Activated T-cell treated with anti-CD3 and anti-CD28 coated beads for 4 hours (primary cell): ENCODE measurements at regions not wholly inside any gene's neighbourhood (a gene's known extent, or its start where the extent isn't known, plus 50 kb on each side); places are given as distances from the start of the nearest gene placed in this dataset.

Experiments
- DNase-seq: peaks from one replicate; pipeline ENCODE4 v3.0.0-alpha.2; 2020

- no peak for DNase-seq
Measured at GRCh38 chr3:182609575-182610156, 183.6 kb upstream of the ATP11B start.

GRCh38 chr3:182612332-182612731 is 181.0 kb upstream of the ATP11B start:
- DNase-seq: no peak

DNA sequence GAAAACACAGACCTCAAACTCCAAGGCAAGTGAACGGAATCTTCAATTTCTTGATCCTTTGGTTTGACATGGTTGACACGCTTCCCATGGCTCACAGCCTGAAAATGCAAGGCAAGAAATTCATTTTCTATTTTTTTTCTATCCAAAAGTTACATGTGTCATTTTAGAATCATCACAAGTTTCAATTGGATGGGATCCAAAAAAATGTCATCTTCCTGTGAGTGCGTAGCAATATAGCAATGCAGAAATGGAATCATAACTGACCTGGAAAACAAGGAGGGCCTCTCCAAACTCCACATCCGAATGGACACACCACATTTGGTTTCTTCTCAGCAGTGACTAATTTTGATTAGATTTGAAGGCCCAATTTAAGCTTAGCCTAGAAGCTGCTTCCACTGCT is 175.8 kb upstream of the ATP11B start:
- no peak for DNase-seq

GRCh38 chr3:182618085-182618732 is 175.1 kb upstream of the ATP11B start:
- DNase-seq: no peak

DNA sequence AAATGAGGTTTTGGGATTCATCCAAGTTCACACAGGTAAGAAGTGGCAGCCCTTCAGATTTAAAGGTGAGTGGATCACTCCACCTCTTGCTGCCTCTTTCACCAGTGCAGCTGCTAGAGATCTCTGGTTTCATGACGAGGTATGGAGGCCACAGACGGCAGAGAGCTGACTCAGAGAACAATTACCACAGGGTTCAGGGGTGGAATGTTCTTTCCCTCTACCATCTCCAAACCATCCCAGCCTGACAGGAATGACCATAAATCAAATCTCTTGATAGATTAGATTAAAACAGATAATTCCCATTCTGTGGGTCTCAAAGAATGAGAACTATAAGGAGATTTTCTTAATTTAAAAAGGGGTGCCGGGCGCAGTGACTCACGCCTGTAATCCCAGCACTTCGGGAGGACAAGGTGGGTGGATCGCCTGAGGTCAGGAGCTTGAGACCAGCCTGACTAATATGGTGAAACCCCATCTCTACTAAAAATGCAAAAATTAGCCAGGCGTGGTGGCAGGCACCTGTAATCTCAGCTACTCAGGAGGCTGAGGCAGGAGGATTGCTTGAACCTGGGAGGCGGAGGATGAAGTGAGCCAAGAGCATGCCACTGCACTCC is 174.2 kb upstream of the ATP11B start:
- DNase-seq: no peak

- no peak for DNase-seq
Measured at GRCh38 chr3:182620723-182621434, 172.4 kb upstream of the ATP11B start.

- no peak for DNase-seq
Measured at GRCh38 chr3:182621435-182622240, 171.7 kb upstream of the ATP11B start.

DNA sequence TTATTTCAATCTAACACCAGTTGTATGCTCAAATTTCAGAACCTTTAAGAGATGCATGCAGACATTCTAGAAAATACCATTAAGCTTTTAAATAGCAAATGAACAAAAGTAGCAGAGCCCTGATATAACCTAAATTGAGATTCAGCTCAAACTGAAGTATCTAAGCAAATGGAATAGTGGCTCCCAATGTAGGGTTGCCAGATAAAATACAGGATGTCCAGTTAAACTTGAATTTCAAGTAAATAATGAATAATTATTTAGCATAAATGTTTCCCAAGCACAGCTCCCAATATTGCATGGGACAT is 171.1 kb upstream of the ATP11B start:
- DNase-seq: no peak

GRCh38 chr3:182626484-182627467 is 166.5 kb upstream of the ATP11B start:
- no peak for DNase-seq

- DNase-seq: no peak
Measured at GRCh38 chr3:182628531-182628930, 164.8 kb upstream of the ATP11B start.

DNA sequence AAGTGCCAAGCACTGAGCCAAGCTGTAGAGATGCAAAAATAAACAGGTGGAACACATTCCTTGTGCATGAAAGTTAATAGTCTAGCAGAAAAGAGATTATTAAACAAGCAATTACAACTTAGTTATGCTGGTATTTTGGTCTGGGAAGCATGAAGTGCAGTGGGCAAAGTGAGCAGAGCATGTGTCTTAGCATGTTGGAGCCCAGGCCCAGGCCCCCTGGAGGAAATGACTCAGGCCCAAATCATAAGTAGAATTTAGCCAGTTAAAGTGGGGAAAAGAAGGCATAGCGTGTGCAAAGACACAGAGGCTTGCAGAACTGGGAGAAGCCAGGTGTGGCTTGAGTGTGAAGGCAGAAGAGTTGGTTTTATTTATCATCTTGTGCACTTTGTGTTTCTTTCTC is 163.8 kb upstream of the ATP11B start:
- DNase-seq: no peak

GRCh38 chr3:182631183-182632076 is 161.9 kb upstream of the ATP11B start:
- DNase-seq: no peak

DNA sequence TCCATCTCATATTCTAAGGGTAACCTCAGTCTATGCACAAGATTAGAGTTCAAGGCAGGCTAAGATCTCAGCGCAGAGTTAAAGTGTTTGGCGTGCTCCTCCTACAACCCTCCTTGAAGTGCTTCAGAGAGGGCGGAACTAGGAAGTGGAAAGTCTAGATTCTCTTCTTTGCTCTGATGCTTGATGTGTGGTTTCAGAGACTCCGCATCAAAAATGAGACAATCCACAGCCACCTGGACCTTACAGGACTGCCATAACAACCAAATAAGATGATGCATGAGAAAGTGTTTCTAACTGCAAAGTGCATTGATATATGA is 161.3 kb upstream of the ATP11B start:
- no peak for DNase-seq

DNA sequence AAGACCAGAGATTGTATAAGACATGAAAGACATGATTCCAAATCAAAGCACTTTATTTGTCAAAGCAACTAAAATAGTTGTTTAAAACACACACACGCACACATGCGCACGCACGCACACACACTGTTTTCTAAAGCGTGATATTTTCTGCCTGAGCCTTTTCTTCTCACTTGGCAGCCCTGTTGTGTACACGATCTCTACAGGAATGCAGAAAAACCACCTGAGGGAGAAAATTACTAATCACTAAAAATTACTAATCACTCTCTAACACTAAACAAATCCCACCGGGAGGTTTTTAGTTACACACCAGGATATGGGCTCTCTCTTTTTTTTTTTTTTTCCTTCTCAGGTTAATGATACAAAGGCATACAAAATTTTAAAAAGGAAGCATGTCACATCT is 160.1 kb upstream of the ATP11B start:
- no peak for DNase-seq

GRCh38 chr3:182636646-182637045 is 156.7 kb upstream of the ATP11B start:
- DNase-seq: no peak

- DNase-seq: no peak
Measured at GRCh38 chr3:182637350-182638110, 155.8 kb upstream of the ATP11B start.

GRCh38 chr3:182644013-182644412 is 149.3 kb upstream of the ATP11B start:
- no peak for DNase-seq

DNA sequence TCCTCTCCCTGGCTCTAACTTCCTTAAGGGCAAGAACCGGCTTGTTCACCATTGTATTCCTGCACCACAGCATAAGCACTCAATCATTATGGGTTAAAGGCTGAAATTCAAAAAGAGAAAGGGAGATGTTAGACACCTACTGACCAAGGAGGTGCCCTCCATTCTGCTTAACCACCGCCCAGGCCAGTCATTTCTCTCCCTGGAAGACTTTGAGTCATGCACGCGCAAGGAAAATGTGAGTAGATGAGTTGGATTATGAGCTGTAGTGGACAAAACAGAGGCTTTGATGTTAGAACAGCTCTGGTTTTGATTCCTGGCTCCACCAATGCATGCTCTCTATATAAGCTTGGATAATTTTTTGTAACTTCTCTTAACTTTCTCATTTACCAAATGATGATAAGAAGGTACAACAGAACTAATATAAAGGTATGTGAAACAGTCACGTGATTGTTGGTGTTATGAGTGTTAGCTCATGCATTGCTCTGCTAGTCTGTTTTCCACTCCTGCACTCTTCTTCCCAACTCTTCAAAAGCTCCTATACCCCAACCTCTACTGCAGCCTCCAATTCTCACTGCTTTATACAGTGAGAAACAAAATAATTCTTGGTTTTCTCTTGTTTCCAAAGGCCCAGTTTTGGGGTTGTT is 148.4 kb upstream of the ATP11B start:
- no peak for DNase-seq

GRCh38 chr3:182650568-182651128 is 142.7 kb upstream of the ATP11B start:
- DNase-seq: no peak

DNA sequence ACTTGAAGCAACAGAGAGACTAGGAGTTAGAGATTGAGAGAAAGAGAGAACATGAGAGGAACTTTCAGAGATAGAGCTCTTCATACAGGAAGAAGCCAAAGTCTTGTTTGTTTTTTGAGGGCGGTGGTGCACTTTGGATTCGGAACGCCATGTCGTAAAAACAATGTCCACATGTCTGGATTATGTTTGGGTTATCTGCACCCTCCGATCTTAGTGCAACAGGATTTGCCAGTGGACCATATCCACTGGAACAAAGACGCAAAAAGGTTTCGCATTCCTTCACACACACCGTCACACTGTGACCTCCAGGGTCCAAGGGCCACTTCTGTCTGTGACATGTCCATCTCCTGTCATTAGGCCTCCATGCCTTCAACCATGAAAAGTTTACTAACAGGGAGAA is 141.8 kb upstream of the ATP11B start:
- DNase-seq: no peak
